ENCODE measurements at regions not wholly inside any gene's neighbourhood (a gene's known extent, or its start where the extent isn't known, plus 50 kb on each side); places are given as distances from the start of the nearest gene placed in this dataset.

- TF ChIP-seq GATA3 (IDR thresholded peaks at IDR 0.05; ENCODE audit: low read depth, low read length) = no peak
- no peak for TF ChIP-seq GATA2 (IDR thresholded peaks at IDR 0.05; ENCODE audit: low read depth, low read length)
These were observed 338.9 kb upstream of the CFAP20DC start for GRCh38 chr3:59388555-59389270.

All from SH-SY5Y (cell line).